Cardiac fibroblast (primary cell): ENCODE measurements at regions not wholly inside any gene's neighbourhood (a gene's known extent, or its start where the extent isn't known, plus 50 kb on each side); places are given as distances from the start of the nearest gene placed in this dataset.
"Not testable (repeated sequence)": the region's sequence is repeated elsewhere in the genome, so short reads cannot be mapped to it uniquely, and the experiment has no call there.

Source experiments
- DNase-seq, 2 donors: peaks; one replicate each; pipeline versions ENCODE4 v3.0.0 to v3.0.0-alpha.2; 2010; ENCODE audit warnings: low read depth in 2 of 2
- H3K4me3 ChIP-seq, 2 donors: replicated peaks in 1 of 2; 1 replicate in 1 of 2; 2 replicates in 1 of 2; pipeline ENCODE4 v1.5.1; 2011; ENCODE audit warnings: low read depth in 2 of 2, low read length in 2 of 2, mild to moderate bottlenecking in 2 of 2, moderate library complexity in 1 of 2
- CTCF ChIP-seq: IDR thresholded peaks from one replicate; pipeline ENCODE4 v1.5.1; 2011; ENCODE audit warnings: low read depth, mild to moderate bottlenecking, low read length, inconsistent platforms

- no peak overlapping the region for H3K4me3 ChIP-seq
- TF ChIP-seq CTCF: no peak
- peak in 1 of 2 donors; percentile 50 for DNase-seq
Measured at GRCh38 chr4:56148428-56148827, 199.7 kb downstream of the CEP135 start.

GRCh38 chr4:56147371-56147770 is 198.6 kb downstream of the CEP135 start:
- peak; percentile 42 to 65 for DNase-seq
- no peak for TF ChIP-seq CTCF
- H3K4me3 ChIP-seq: no peak overlapping the region

GRCh38 chr4:56146956-56147355 is 198.2 kb downstream of the CEP135 start:
- no peak overlapping the region for H3K4me3 ChIP-seq
- no peak for TF ChIP-seq CTCF
- no peak for DNase-seq

GRCh38 chr4:56142088-56142487 is 193.3 kb downstream of the CEP135 start:
- no peak for DNase-seq
- H3K4me3 ChIP-seq: no peak overlapping the region
- no peak for TF ChIP-seq CTCF

- H3K4me3 ChIP-seq: no peak overlapping the region
- peak in 1 of 2 donors; percentile 23 for DNase-seq
- no peak for TF ChIP-seq CTCF
Measured at GRCh38 chr4:56139241-56139827, 190.6 kb downstream of the CEP135 start.

- DNase-seq: peak; percentile 55 to 79
- H3K4me3 ChIP-seq: not testable (repeated sequence)
Measured at GRCh38 chr4:56134834-56135233, 186.1 kb downstream of the CEP135 start.

- no peak overlapping the region for H3K4me3 ChIP-seq
- no peak for TF ChIP-seq CTCF
- DNase-seq: peak; percentile 90 to 97
Measured at GRCh38 chr4:56134266-56134665, 185.5 kb downstream of the CEP135 start.
